ENCODE measurements at regions not wholly inside any gene's neighbourhood (a gene's known extent, or its start where the extent isn't known, plus 50 kb on each side); places are given as distances from the start of the nearest gene placed in this dataset.

DNA sequence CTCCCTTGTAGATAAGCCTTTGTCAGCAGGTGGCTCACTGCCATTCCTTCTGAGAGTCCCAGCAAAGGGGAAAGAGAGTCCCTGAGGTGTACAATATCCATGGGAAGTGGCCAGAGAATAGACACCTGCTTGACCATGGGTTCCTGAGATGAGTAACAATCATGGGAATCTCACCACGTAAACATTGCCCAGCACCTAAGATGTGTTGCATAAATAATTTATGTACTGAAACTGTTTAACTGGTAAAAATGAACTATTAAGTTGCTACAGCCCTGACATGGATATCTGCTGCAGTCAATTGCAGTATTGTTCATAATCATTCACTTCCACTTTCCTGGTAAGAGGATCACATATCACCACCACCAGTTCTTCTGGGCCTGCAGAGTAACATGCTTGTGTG lies 123.8 kb upstream of the INHBA start:
- DNase-seq = no peak

DNA sequence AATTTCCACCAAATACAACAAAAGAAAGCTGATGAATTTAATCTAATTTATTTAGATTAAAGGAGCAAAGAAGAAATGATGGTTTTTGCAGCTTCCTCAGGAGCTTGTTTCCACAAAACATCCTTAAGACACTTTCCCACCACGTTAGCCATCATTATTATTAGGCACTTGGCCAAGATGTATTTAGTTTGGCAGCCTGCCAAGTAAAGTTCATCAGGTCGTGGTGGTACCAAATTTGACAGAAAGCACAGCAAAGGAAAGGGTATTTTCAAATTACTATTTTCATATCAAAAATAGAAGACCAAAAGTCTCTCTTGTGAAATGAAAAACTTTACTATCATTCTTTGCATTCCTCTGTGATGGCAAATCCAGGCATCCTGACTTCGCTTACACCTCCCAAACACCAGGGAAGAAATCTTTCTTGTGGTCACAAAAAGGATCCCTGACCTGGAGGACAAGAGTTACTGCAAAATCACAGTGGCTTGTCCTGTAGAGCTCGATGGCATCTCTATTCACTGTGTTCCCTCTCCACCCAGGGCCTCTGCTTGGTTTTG lies 123.1 kb upstream of the INHBA start:
- DNase-seq = no peak

DNA sequence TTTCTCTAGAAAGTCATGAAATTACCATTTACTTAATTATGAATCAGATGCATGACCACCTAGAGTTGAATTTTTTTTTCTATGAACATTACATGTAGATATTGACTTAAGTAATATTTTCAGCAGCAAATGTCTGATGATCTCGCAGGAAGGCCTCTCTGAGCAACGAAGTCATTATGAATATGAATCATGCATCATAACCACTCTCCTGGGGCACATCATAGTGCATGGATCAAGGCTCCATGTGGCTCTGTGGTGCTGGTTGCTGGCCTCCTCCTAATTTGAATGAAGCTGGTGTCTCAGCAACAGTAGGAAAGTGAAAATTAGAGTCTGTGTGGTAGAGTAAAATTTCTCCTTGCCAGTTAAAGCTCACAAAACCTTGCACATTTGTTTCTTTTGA lies 121.4 kb upstream of the INHBA start:
- DNase-seq = no peak

DNA sequence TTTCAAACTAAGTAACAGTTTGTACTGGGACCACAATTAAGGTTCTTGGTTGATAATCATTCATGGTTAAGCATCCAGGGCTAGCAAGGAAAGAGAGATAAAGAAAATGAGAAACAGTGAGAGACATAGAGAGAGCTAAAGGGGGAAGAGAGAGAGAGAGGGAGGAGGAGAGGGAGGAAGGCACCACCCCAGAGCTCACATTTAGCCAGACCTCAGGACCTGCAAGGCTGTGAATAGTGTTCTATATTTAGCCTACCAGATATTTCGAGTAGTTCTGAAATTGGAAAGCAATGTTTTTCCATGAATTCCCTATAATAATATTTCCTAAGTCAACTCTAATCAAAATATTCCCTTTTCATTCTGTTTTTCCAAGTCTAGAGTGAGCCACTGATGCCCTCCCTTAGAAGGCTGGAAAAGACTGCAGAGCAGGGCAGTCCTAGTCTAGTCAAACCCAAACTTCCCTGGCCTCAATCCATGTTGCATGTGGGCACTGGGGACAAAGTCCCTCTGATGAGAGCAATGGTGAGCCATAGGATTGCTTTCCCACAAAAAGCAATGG lies 119.4 kb upstream of the INHBA start:
- DNase-seq = no peak

DNA sequence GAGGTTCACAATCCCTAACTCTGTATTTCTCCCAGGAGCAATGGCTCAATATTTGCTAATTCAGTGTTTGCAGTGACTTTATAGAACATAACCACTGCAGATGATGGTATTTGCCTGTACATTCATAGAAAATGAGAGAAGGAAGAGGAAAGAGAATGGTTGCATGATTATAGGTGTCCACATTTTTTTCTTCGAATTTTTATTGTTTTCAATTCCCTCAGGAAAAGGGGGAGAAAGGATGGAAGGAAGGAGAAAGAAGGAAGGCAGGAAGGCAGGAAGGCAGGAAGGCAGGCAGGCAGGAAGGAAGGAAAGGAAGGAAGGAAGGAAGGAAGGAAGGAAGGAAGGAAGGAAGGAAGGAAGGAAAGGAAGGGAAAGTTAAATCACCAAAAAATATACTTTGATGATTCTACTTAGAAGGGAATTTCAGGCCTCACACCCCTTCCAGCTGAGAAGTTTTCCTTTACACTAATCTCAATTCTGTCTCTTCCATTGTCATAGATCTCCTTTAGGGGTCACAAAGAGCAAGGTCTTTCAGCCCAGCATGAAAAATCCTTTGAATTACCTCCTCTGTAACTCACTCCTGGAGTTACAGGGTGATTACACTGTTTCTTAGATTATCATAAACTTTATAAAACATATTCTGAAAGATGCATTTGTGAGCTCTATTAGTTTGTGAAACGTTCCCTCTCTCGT lies 118.8 kb upstream of the INHBA start:
- no peak for DNase-seq

DNA sequence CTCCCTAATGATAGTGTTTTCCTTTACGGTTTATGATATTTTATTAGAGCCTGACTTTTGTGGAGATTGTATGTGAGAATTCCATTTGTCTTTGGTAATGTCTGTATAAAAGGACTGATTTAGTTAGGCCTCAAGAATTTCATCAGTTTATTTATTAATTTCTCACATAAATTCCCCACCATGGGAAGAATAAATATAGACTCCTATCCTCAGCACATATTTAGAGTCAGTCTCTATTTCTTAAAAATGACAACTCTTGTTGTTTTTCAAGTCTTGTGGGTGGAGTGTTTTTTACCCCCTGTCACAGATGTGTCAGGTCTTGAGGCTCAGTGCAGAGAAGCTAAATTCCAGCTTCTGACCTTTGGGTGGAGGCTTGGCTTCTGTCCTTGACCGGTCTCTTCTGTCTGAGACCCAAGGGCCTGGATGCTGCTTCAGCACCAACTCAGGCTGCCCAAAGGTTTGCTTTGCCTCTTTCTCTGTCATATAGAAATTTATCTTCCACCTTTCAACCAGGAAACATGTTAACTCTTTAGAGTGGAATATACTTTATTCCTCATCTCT lies 117.3 kb upstream of the INHBA start:
- no peak for DNase-seq

DNA sequence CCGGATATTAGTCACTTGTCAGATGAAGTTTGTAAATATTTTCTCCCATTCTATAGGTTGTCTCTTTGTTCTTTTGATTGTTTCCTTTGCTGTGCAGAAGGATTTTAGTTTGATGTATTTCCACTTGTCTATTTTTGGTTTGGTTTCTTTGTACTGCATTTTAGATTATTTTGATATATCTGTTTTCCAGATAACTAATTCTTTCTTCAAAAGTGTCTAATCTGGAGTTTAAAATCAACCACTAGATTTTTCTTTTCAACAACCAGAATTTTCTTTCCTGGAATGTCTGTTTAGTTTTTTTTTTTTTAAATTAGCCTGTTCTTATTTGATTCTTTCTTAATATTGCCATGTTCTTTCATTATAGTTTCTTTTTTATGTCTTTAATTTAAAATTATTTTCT lies 116.8 kb upstream of the INHBA start:
- no peak for DNase-seq

DNA sequence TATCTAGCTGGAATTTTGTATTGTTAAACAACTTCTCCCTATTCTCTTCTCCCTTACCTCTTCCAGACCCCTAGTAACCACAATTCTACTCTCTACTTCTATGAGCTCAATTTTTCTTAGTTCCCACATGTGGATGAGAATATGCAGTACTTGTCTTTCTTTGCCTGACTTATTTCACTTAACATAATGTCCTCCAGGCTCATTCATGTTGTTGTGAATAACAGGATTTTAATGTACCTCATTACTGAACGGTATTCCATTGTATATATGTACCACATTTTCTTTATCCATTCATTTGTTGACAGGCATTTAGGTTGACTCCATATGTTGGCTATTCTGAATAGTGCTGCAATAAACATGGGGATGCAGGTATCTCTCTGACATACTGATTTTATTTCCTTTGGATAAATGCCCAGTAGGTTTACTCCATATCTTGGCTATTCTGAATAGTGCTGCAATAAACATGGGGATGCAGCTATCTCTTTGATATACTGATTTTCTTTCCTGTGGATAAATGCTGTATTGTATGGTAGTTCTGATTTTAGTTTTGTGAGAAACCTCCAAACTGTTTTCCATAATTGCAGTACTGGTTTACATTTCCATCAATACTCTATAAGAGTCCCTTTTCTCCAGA lies 116.0 kb upstream of the INHBA start:
- DNase-seq = no peak

DNA sequence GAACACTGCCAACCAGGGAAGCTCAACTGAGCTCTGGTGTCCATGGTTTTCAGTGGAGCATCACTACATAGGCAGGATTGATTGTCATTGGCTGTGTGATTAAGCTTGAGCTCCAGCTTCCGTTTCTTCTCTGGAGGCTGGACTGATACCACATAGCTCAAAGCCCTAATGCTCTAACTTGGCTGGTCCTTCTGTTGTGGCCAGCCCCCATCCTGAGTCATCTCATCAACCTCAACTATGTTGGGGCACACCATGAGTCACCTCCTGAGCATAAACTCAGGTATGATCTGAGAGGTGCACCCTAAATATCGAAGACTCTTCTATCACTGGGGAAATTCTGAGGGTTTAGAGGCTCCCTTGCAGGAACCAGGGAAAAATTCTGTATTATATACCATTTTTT lies 114.5 kb upstream of the INHBA start:
- DNase-seq = no peak

DNA sequence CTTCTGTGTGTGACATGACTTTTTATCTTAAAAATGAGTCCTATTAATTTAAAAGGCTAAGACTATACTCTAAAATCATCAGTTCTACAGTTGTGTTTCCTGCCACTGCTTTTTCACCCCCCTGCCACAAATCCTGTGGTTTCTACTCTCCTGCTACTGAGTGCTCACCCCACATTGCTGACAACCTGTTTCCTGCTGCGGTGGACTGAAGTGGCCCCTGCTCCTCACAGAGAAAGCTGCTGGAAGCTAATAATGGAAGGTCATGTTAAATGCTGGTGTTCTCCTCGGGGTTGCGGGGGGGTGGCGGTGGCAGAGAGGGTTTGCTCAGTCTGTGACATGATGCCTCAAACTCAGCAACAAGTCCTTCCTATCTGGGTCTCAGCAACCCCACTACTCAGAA lies 113.2 kb upstream of the INHBA start:
- no peak for DNase-seq

DNA sequence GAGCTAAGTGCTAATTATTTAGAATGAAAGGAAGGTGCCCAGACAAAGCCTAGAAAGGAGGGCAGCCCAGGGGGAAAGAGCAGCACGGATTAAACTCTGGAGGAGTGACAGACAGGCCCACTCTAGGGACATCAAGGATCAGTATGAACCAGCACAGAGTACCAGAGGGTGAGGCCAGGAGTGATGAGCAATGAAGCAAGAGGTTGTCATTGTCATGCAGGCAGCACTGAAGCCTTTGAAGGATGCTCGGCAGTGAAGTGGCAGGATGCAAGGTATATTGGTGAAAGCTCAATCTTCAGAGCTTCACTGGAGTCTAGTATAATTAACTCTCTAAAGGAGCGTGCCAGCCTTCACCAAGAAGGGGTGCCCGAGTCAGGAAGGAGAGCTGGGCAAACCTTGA lies 112.0 kb upstream of the INHBA start:
- no peak for DNase-seq

DNA sequence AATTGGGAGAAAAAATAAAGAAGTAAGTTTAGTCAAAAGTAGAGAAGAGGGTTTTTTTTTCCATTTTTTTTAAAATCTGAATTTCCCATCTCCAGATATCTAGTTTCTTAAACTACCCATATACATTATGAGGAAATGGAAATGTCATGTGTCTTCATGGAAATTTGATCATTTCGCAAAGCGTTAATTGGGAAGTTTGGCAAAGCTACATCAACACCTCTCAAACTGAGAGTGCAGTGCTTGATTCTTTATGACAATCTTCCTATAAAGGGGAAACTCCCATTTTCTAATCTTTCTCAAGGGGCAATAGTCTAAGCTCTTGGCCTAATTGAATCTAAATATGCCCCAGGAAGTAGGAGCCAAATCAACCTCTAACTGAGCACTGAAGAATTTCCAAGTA lies 110.4 kb upstream of the INHBA start:
- DNase-seq = no peak

DNA sequence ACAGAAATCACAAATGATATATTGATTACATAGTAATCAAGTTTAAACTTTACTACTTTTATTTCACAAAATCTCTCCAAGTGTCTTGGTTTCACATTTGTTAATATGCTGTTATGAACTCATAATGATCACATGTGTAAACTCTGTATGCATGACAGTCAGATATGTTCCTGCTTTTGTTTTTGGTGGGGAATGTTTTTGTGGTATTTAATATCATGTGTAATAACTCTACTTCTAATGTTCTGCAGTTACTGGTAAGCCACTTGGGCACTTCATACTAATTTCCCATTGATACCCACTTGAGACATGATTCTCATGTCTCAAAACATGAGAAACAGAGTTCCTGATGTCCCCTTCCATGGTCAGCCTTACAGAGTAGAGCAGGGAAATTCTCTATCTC lies 109.1 kb upstream of the INHBA start:
- no peak for DNase-seq

DNA sequence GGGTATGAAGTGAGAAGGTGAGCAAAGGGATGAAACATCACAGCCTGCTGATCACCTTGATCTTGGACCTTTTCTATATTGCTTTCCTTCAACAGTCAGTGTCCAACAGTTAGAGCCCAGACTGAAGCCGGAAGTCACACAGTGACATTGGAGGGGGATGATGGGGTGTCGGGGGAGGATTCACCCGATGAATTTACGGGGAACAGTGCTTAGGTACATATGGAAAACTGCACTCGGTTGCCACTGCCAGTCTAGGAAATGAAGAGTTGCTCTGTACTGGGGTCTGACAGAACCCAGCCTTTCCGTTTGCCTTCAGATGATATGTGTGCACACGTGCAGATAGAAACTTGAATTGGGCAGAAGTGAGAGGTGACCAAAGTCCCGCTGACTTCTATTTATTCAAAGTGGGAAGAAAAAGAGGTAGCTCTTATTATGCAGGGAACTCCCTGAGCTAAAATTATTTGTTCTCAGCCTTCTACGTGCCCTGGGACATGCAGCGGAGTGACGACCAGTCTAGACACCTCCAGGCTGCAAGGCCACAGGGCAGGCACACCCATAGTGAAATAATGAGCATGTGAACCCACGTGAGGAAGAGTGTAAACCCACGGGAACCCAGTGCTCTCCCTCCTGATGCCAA lies 107.2 kb upstream of the INHBA start:
- no peak for DNase-seq

DNA sequence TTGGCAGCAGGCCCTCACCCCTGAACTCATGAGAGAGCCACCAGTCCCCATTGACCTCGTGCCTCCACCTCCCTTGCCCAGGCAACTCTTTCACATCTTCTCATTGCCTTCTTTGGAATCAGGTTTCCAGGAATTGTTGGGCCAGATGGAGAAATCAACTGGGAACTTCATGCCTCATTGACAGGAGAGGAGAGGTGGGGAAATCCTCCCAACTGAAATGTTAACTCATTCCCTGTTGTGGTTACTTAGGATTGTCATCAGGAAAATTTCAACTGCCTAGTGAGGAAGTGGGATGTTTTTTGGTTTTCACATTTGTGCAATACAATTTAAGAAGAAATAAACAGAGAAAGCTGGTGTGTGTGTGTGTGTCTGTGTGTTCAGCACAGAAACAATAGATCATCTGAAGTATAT lies 106.6 kb upstream of the INHBA start:
- DNase-seq = no peak

DNA sequence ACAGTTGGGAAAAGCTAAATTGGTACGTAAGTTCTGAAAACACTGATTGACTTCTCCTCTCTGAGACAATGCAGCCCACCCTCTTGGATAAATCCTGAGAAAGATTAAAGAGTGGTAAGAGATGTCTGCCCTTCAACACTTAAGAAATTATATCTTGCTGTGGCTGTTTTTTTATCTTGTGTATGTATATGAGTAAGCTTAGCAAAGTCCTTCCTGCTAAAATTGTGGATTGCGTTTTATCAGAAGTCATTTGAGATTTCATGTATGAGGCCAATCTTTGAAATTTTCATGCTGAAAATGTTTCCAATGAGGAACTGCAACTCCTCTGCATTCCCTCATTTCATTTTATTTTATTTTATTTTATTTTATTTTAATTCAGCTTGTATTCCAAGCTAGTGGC lies 106.2 kb upstream of the INHBA start:
- DNase-seq = no peak

DNA sequence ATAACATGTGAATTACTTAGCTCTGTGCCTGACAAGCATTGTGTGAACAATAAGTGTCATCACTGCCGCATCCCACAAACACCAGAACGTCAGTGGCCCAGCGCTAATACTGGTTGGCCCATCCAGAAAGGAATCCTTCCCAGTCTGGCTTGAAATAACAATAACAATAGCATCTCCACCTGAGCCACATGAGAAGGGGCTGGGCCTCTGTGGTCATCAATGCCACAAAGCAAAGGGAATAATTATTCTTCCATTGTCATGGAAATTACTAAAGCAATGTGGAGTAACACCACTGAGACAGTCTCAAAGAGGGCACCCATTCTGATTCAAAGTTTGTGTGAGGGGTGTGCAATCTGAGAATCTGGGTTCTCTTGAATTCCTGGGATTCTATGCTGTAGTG lies 105.7 kb upstream of the INHBA start:
- no peak for DNase-seq

DNA sequence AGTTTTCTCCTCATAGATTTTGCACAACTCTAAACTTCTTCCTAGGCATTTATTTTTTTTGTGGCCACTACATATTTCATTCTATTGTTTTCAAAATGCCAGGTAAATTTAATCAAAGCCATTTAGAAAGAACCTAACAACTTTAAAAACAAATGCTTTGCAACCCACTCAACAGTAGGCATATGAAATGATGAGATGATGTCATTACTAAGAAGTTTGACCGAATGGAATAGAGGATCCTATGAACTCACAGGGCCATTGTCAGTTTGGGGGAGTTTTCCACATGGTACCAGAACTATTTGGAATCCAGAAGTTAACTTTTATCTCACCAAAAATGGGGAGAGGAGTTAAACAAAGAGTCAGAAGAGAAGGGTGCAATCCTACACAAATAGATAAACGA lies 100.7 kb upstream of the INHBA start:
- no peak for DNase-seq

DNA sequence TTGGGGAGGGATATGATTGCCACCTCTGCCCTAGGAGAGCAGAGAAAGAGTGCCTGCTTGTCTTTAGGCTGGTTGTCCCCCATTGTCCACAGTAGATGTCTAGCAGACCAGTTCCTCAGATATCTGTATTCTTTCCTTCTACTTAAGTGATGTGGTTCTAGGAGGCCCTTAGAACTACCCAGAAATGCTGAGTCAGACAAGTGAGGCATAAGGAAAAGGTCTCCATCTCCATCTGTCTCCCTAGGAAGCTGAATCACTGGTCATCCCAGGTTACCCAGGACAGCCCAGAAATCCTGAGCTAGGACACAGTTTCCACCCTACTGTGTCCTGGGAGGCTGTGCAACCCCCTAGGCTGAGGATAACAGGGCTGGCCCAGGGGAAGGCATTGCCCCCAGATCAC lies 93.4 kb upstream of the INHBA start:
- DNase-seq = no peak

DNA sequence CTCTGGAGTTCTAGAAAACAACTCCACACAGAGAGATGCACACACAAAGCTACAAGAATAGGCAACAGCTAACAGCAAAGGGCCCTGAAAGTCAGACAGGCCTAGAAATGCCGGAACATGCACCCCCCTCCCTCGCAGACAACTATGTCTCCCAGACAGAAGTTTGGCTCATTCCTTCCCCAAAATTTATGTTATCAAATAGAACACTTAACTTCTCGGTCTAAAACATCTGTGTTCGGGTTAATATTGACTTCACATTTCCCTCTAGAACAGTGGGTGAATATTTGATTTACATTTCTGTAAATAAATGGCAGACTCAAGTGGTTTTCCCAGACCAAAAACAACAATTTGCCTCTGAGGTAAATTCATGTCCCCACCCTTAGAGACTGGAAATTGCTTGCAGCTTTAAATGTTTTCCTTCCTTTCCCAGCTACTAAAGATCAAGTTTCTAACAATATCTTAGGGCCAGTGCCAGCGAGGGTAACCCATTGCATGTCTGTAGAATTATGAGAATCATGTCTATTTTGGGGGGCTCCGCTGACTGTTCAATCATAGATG lies 92.5 kb upstream of the INHBA start:
- DNase-seq = no peak

DNA sequence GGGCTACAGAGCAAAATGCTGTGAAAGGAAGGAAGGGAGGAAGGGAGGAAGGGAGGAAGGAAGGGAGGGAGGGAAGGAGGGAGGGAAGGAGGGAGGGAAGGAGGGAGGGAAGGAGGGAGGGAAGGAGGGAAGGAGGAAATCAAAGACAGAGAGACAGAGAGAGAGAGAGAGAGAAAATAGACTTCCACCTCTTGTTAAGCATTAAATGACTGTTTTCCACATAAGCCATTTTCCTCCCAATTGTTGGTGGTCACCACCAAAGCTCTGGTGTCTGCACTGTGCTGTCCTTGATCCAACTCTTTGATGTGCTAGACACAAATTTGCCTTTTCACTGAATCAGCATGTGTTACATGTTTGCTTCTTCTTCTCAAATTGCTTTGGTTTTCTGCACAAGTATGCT lies 90.7 kb upstream of the INHBA start:
- DNase-seq = no peak

DNA sequence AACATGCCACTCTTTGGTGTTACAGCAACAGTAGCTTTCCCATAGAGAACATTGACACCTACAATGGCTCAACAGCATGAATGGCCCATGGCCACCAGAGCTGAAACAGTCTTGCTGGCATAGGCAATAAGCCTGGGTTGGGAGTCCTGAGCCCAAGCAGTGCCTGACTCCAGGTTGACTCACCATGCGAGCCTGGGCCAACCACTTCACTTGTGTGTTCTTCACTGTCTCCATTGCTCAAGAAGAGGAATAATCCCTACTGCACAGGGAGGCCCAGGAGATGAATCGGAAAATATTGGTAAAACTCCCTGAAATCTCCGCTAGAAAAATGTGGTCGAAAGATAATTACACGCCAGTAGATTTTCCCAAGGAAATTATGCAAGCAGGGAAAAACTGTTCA lies 89.2 kb upstream of the INHBA start:
- DNase-seq = no peak

DNA sequence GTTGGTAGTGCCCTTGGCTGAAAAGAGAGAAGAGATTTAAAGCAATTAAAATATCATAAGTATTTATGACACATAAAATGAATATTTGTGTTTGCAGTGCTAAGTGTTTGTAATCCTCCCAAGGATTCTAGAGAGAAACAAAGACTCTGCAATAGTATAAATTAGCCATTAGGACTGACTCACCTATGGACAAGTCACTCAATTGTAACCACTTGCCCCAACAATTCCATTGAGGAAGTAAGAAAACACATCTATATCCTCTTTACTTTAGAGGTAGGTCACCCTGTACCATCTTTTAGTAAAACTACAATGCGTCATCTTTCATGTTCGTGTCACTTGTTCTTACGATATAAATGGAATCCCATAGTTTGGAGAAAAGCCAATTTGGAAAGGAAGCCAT lies 85.7 kb upstream of the INHBA start:
- no peak for DNase-seq

All from activated CD4-positive, alpha-beta T cell treated with anti-CD3 and anti-CD28 coated beads for 1 hour (primary cell).